Smooth muscle cell (in vitro differentiated cells): ENCODE measurements at regions not wholly inside any gene's neighbourhood (a gene's known extent, or its start where the extent isn't known, plus 50 kb on each side); places are given as distances from the start of the nearest gene placed in this dataset.

Source experiments
- DNase-seq: peaks from one replicate; lab custom pipeline; 2025; ENCODE audit not compliant: unreplicated experiment; lab: John Stamatoyannopoulos, UW
- H2AFZ ChIP-seq: fragments of 200-600 bp; sonication (generic); 2 replicates; pipeline ENCODE4 v1.6.0; 2016; ENCODE audit warnings: antibody characterized with exemption, low read depth, mild to moderate bottlenecking
- H3F3A ChIP-seq: fragments of 200-600 bp; sonication (generic); 2 replicates; pipeline ENCODE4 v1.6.0; 2017; ENCODE audit warnings: antibody characterized with exemption, low read depth
- H3K27ac ChIP-seq: fragments of 200-600 bp; sonication (generic); 2 replicates; pipeline ENCODE4 v1.5.1; 2016; ENCODE audit warnings: low read depth, mild to moderate bottlenecking
- H3K27me3 ChIP-seq: fragments of 200-600 bp; sonication (generic); 2 replicates; pipeline ENCODE4 v1.6.1; 2016; ENCODE audit warnings: low read depth, mild to moderate bottlenecking
- H3K36me3 ChIP-seq: fragments of 200-600 bp; sonication (generic); 2 replicates; pipeline ENCODE4 v1.5.1; 2016; ENCODE audit warnings: low read depth
- H3K4me1 ChIP-seq: fragments of 200-600 bp; sonication (generic); 2 replicates; pipeline ENCODE4 v1.5.1; 2016; ENCODE audit warnings: low read depth
- H3K4me2 ChIP-seq: fragments of 200-600 bp; sonication (generic); 2 replicates; pipeline ENCODE4 v1.6.0; 2016; ENCODE audit warnings: mild to moderate bottlenecking
- H3K4me3 ChIP-seq: fragments of 200-600 bp; sonication (generic); 2 replicates; pipeline ENCODE4 v1.5.1; 2016; ENCODE audit warnings: mild to moderate bottlenecking
- H3K79me2 ChIP-seq: fragments of 200-600 bp; sonication (generic); 2 replicates; pipeline ENCODE4 v1.6.0; 2016; ENCODE audit warnings: low read depth, mild to moderate bottlenecking
- H3K9ac ChIP-seq: fragments of 200-600 bp; sonication (generic); 2 replicates; pipeline ENCODE4 v1.6.0; 2016; ENCODE audit warnings: low read depth
- H3K9me3 ChIP-seq: fragments of 200-600 bp; sonication (generic); replicated peaks from 2 replicates; pipeline ENCODE4 v1.5.1; 2016; ENCODE audit warnings: low read depth
- H4K20me1 ChIP-seq: fragments of 200-600 bp; sonication (generic); 2 replicates; pipeline ENCODE4 v1.6.0; 2016; ENCODE audit warnings: low read depth
- WGBS: methylation state at CpG from one replicate; pipeline ENCODE4 v1.1.7; 2016; ENCODE audit warnings: low lambda C conversion rate; 5-methylcytosine and 5-hydroxymethylcytosine counted together
- TF ChIP-seq, protein P1 (sequence below): fragments of 200-600 bp; sonication (generic); IDR thresholded peaks from 2 replicates; pipeline ENCODE4 v1.5.1; 2017; ENCODE audit warnings: borderline replicate concordance, mild to moderate bottlenecking, antibody characterized with exemption; ENCODE audit not compliant: insufficient read depth, poor library complexity, severe bottlenecking

- no peaks in the 10 kb centered on the region for H3K27me3 ChIP-seq
- no peak overlapping the region for H3K4me3 ChIP-seq
- H3F3A ChIP-seq: no peaks in the 10 kb centered on the region
- 62% methylated on average over 6 of the region's 6 CpGs for WGBS
- H4K20me1 ChIP-seq: no peaks in the 10 kb centered on the region
- H3K4me2 ChIP-seq: no peak overlapping the region
- no peak overlapping the region for H3K27ac ChIP-seq
- H3K79me2 ChIP-seq: no peaks in the 10 kb centered on the region
- no peaks in the 10 kb centered on the region for H3K36me3 ChIP-seq
- no peaks in the 10 kb centered on the region for H3K9me3 ChIP-seq
- no peak overlapping the region for H3K9ac ChIP-seq
- TF ChIP-seq, protein P1, sequence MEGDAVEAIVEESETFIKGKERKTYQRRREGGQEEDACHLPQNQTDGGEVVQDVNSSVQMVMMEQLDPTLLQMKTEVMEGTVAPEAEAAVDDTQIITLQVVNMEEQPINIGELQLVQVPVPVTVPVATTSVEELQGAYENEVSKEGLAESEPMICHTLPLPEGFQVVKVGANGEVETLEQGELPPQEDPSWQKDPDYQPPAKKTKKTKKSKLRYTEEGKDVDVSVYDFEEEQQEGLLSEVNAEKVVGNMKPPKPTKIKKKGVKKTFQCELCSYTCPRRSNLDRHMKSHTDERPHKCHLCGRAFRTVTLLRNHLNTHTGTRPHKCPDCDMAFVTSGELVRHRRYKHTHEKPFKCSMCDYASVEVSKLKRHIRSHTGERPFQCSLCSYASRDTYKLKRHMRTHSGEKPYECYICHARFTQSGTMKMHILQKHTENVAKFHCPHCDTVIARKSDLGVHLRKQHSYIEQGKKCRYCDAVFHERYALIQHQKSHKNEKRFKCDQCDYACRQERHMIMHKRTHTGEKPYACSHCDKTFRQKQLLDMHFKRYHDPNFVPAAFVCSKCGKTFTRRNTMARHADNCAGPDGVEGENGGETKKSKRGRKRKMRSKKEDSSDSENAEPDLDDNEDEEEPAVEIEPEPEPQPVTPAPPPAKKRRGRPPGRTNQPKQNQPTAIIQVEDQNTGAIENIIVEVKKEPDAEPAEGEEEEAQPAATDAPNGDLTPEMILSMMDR: no peak
- H2AFZ ChIP-seq: no peak overlapping the region
- no peaks in the 10 kb centered on the region for H3K4me1 ChIP-seq
- DNase-seq: no peak
Observed at GRCh38 chr7:139131-139530, 53.2 kb upstream of the FAM20C start.

GRCh38 chr7:139561-140243 lies 52.7 kb upstream of the FAM20C start:
- no peak overlapping the region for H3K27ac ChIP-seq
- no peak overlapping the region for H2AFZ ChIP-seq
- WGBS: 81% methylated on average over 22 of the region's 22 CpGs
- no peak overlapping the region for H3K4me2 ChIP-seq
- no peaks in the 10 kb centered on the region for H3K9me3 ChIP-seq
- no peak for DNase-seq
- no peaks in the 10 kb centered on the region for H3K27me3 ChIP-seq
- H3K4me1 ChIP-seq: no peaks in the 10 kb centered on the region
- TF ChIP-seq, protein P1: no peak
- H3F3A ChIP-seq: no peaks in the 10 kb centered on the region
- no peaks in the 10 kb centered on the region for H4K20me1 ChIP-seq
- H3K36me3 ChIP-seq: no peaks in the 10 kb centered on the region
- H3K79me2 ChIP-seq: no peaks in the 10 kb centered on the region
- no peak overlapping the region for H3K4me3 ChIP-seq
- H3K9ac ChIP-seq: no peak overlapping the region

DNA sequence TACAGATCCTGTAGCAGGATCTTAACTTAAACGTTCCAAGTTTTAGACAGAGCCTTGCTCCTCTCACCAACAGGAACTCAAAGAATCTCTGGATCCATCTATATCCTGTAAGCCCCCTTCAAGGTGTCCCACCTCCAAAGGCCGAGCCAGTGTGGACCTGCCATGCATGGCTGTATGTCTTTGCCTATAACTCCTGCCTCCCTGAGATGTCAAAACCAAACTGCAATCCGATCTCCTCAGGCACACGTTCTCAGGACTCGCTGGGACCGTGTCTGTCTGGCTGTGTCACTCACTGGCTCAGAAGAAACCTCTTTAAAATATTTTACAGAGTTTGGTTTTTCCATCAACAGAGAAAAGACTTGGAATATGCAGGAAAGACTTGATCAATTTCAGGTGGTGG lies 51.4 kb upstream of the FAM20C start:
- no peak overlapping the region for H3K9ac ChIP-seq
- H4K20me1 ChIP-seq: no peaks in the 10 kb centered on the region
- no peak overlapping the region for H2AFZ ChIP-seq
- no peaks in the 10 kb centered on the region for H3K36me3 ChIP-seq
- no peaks in the 10 kb centered on the region for H3K4me1 ChIP-seq
- H3F3A ChIP-seq: no peaks in the 10 kb centered on the region
- H3K27me3 ChIP-seq: no peaks in the 10 kb centered on the region
- H3K79me2 ChIP-seq: no peaks in the 10 kb centered on the region
- H3K4me3 ChIP-seq: no peak overlapping the region
- no peak overlapping the region for H3K4me2 ChIP-seq
- WGBS: 87% methylated on average over 6 of the region's 6 CpGs
- TF ChIP-seq, protein P1: no peak
- H3K9me3 ChIP-seq: no peaks in the 10 kb centered on the region
- no peak overlapping the region for H3K27ac ChIP-seq
- no peak for DNase-seq
